ENCODE measurements at regions not wholly inside any gene's neighbourhood (a gene's known extent, or its start where the extent isn't known, plus 50 kb on each side); places are given as distances from the start of the nearest gene placed in this dataset.

DNA sequence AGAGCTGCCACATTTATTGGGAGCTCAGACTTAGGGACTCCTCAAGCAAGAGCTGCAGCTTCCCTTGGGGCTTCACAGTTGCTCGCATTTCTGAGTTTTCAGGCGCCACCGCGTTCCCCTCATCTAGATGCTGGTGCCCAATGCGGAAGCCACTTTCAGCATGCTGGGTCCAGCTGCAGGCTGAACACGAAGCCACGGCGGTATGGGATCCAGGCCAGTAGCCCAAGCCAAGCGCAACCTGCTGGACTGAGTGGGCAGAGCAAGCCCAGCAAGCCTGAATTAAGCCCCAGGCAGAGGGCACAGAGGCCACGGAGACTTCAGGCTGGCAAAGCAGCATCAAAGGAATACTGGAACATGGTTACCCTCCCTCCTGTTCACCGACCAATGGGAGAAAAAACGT is 391.5 kb downstream of the HTR1A start (continued):
- TF ChIP-seq BCL11A (IDR thresholded peaks at IDR 0.05; ENCODE audit: low read depth in 2 of 2, low read length in 2 of 2): no peak
- TF ChIP-seq BRCA1 (IDR thresholded peaks at IDR 0.05; ENCODE audit: low read depth, low read length): no peak

Measured in H1 (cell line).